ENCODE measurements at regions not wholly inside any gene's neighbourhood (a gene's known extent, or its start where the extent isn't known, plus 50 kb on each side); places are given as distances from the start of the nearest gene placed in this dataset.
"Not testable (repeated sequence)": the region's sequence is repeated elsewhere in the genome, so short reads cannot be mapped to it uniquely, and the experiment has no call there.

DNA sequence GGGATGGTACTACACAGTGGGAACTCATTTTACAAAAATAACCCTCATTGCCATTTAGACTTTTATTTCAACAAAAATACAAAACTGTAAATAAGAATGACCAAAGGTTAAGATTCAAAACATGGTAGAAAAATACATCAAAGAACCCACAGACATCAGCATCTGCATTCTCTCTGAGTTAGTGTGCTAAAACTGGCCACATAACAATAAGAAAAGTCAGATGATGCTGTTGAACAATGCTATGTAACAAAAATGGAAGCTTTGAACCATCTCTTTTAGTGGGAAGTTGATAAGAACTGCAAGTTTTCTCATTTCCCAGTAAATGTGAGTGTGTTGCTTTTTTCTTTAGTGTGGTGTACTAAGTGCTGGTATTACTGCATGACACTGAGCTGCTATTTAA lies 888.4 kb upstream of the EPHA5 start:
- DNase-seq (ENCODE audit: low read depth) = peak; percentile 55

DNA sequence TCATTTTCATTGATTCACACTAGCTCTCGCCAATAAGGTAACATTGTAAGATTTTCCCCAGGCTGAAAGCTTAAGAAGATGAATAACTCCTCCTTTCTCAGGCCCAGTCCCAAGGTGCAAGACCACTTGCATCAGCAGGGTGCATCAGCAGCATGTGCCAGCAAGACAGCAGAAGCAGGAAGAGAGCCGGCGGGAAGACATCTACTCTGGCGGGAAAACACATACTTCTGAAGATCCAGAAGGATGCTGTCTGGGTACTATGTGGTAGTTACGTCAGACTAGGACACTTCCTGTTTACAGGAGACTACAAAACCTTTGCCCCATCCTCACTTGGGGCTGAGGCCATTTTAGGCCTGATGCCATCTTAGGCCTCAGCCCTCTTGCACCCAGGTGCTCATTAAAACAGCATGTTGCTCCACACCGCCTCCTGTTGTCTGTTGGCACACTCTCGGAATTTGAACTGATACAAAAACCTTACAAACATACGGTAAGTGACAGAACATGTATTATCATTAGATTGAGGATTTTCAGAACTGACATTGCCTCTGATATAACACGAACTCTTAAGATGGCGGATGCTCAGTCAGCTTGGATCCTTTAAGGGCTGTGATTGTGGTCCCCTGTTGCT lies 886.5 kb upstream of the EPHA5 start:
- DNase-seq (ENCODE audit: low read depth) = no peak

DNA sequence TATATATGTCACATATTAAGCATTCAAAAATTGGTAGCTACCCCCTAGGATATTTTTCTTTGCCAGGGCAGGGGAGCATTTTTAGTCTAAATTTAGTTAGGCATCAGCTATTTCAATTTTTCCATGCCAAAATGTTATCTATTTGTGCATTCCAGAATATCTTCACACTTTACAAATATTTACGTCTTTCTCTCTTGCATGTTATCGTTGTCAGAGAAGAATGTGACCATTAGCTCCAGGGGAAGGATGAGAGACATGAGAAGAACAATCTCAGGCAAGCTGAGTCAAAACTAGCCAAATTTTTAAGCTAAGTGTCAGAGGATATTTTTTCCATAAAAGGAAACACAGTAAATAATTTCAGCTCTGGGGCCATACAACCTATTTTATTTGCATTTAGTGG lies 885.0 kb upstream of the EPHA5 start:
- peak; percentile 85 for DNase-seq (ENCODE audit: low read depth)

DNA sequence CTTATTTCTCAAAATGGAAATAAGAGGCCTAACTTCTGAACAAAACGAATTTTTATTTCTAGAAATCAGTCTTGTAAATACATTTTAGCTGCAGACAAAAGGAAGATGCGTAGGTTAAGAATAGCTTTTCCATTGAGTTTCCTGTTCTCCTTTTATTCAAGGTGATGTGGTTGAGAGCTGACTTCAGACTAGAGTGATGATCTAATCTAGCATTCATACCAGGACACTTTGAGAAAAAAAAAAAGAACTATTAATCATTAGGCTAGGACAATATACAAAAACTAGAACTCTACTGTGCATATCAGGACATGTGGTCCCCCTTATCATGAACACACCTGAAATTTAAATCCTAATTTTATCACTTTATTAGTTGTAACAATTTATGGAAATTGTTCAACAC lies 884.5 kb upstream of the EPHA5 start:
- peak; percentile 66 for DNase-seq (ENCODE audit: low read depth)

- not testable (repeated sequence) for DNase-seq (ENCODE audit: low read depth)
Measured at GRCh38 chr4:66545301-66545700, 875.0 kb upstream of the EPHA5 start.

- DNase-seq (ENCODE audit: low read depth) = no peak
Measured at GRCh38 chr4:66544281-66544680, 874.0 kb upstream of the EPHA5 start.

DNA sequence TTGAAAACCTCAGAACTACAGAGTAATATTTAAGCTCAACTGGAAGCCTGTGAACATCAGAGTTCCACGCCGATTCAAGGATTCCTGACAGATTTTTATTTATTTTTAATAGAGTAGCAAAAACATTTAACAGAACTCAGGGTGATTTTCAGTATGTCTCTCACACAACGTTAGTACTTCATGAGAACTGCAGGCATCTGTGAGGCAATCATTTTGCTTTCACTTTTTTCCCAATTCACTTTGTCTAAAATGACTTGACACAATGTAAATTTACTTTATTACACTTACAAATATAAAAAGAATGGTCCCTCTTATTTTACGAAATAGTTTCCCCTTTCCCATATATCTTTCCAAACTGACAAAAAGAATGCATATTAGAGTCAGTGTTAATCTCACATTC lies 869.5 kb upstream of the EPHA5 start:
- DNase-seq (ENCODE audit: low read depth) = peak; percentile 8

DNA sequence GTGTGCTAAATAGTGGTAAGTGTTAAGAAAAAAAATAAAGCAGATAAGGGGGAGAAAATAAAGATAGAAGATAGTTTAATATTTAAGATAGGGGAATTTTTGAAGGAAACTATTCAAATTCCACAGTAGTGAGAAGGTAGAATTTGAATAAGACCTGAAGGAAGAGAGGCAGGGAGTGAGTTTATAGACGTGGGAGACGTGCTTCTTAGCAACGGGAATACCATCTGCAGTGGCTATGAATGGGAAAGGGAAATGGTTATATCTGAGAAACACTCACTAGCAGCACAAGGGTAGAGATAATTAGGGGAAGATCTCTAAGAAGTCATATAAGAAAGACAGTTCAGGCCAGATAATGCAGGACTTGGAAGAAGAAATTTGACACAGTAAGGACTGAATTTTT lies 854.5 kb upstream of the EPHA5 start:
- DNase-seq (ENCODE audit: low read depth) = no peak

GRCh38 chr4:66522244-66522643 lies 852.0 kb upstream of the EPHA5 start:
- no peak for DNase-seq (ENCODE audit: low read depth)

DNA sequence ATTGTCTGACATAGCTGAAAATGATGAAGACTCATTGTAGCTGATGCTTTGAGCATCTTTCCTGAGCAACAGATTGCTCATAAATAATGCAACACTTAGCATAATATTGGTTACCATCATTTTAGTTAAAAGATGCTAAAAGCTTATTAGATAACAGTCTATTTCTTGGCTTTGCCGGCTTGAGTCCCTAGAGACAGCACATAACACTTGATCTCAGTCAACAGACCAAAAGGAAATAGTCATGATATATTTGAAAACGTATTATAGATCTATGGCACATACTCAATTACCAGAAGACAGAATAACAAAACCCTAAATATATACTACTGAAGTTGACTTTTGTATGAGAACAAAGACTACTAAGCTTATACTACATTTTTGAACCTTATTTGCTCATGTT lies 846.7 kb upstream of the EPHA5 start:
- no peak for DNase-seq (ENCODE audit: low read depth)

DNA sequence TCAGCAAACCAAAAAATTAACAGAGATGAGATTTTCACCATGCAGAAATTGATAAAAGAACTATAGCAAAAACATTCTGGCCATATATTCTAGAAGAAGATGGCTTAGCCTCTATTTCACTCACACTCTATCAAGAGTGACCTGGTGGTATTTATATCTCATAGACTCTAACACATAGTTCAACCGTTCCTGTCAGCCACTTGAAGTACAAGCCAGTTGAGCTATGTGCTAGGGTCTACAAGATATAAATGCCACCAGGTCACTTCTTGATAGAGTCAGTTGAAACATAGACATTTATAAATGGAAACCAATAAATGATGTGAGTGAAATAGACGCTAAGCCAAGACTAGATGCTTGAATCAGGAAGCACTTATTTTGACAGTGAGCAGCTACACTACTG lies 836.7 kb upstream of the EPHA5 start:
- DNase-seq (ENCODE audit: low read depth) = no peak

- DNase-seq (ENCODE audit: low read depth) = no peak
Measured at GRCh38 chr4:66501997-66502396, 831.7 kb upstream of the EPHA5 start.

DNA sequence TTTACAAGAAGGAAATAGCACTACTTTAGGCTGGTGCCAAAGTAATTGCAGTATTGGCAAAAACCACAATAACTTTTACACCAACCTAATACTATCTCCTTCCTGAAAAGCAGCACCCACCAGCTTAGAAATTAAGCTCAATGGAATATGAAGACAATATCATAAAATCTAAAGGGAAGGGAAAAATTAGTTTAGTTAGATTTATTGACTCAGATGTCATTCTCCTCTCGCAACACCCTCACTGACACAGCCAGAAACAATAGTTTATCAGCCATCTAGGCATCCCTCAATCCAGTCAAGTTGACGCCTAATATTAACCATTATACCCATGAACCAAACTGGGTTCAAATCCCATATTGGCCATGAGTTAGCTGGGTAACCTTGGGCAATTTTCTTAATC lies 820.4 kb upstream of the EPHA5 start:
- DNase-seq (ENCODE audit: low read depth) = no peak

GRCh38 chr4:66489783-66490452 lies 819.6 kb upstream of the EPHA5 start:
- DNase-seq (ENCODE audit: low read depth) = peak; percentile 88

DNA sequence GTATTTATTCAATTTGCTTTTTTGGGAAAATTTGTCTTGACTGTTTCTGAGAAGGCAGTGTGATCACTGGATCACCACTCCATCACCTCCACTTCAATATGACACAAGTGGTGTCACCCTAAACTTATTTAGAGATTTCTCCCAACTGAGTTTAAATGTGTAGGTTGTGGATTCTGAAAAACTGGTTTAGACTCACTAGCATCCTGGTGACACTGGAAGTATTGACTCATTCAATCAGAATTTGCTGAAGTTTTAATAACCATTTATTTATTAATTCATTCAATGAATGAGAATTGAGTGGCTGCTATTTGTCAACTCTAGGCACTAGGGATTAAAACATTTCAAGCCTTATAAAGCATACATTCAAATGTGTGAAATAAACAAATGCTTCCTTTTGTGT lies 819.1 kb upstream of the EPHA5 start:
- DNase-seq (ENCODE audit: low read depth) = peak; percentile 12

- no peak for DNase-seq (ENCODE audit: low read depth)
Measured at GRCh38 chr4:66486068-66486467, 815.8 kb upstream of the EPHA5 start.

DNA sequence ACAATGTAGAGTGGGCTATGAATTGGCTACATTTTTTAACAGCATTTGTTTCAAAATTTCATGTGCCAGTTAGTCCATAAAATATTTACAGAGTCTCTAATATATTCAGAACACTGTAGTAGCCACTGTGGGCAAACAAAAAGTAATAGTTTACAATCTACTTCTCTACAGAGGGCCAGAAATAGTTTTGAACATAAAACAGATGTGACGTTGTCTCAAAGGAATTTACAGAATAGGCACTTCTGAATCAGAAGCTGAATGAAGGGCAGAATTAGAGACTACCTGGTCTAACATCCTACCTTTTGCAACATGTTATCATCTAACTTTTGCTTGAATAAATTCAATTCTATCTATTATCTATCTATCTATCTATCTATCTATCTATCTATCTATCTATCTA lies 811.9 kb upstream of the EPHA5 start:
- peak; percentile 17 for DNase-seq (ENCODE audit: low read depth)

- no peak for DNase-seq (ENCODE audit: low read depth)
Measured at GRCh38 chr4:66475596-66475995, 805.3 kb upstream of the EPHA5 start.

DNA sequence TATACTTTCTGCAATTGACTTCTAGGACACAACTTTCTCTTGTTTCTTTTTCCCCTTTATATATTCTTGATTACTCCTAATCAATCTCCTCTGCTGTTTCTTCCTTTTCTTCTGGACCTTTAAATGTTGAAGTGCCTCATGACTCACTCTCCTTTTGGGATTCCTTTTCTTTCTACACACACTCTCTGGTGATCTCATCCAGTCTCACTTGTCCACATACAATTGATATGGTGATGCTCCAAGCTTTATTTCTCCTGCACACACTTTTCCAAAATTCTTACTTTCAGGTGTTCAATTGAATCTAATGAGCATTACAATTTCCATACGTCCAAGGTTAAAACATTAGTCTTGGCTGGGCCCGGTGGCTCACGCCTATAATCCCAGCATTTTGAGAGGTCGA lies 794.8 kb upstream of the EPHA5 start:
- peak; percentile 51 for DNase-seq (ENCODE audit: low read depth)

GRCh38 chr4:66462890-66463289 lies 792.6 kb upstream of the EPHA5 start:
- DNase-seq (ENCODE audit: low read depth) = not testable (repeated sequence)

- no peak for DNase-seq (ENCODE audit: low read depth)
Measured at GRCh38 chr4:66451741-66452140, 781.5 kb upstream of the EPHA5 start.

- DNase-seq (ENCODE audit: low read depth) = no peak
Measured at GRCh38 chr4:66443008-66443407, 772.7 kb upstream of the EPHA5 start.

GRCh38 chr4:66439508-66439907 lies 769.2 kb upstream of the EPHA5 start:
- no peak for DNase-seq (ENCODE audit: low read depth)

DNA sequence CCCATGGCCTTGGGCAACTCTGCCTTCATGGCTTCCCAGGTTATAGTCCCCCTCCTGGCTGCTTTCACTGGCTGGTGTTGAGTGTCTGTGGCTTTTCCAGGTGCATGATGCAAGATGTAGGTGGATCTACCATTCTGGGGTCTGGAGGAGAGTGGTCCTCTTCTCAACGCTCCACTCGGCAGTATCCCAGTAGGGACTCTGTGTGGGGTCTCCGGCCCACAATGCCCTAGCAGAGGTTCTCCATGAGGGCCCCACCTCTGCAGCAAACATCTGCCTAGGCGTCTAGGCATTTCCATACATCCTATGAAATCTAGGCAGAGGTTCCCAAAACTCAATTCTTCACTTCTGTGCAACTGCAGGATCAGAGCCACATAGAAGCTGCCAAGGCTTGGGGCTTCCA lies 763.4 kb upstream of the EPHA5 start:
- no peak for DNase-seq (ENCODE audit: low read depth)
